H1 (cell line): ENCODE measurements at regions not wholly inside any gene's neighbourhood (a gene's known extent, or its start where the extent isn't known, plus 50 kb on each side); places are given as distances from the start of the nearest gene placed in this dataset.

Experiments
- CTCF ChIA-PET: fragments of 300-600 bp; sonication (Branson Sonifier 250); formaldehyde crosslinking; loops from one replicate; lab custom pipeline; 2021; ENCODE audit not compliant: partially characterized antibody; lab: Charles Lee
- POLR2A ChIA-PET: fragments of 300-600 bp; sonication (Branson Sonifier 250); formaldehyde crosslinking; loops from one replicate; lab custom pipeline; 2021; ENCODE audit warnings: inconsistent platforms; ENCODE audit not compliant: partially characterized antibody; lab: Charles Lee
- DNase-seq, 2 experiments: peaks; one replicate each; pipeline versions ENCODE4 v3.0.0 to v3.0.0-alpha.2; 2010 to 2022; ENCODE audit warnings: low spot score in 2 of 2, low read depth in 1 of 2, mixed read lengths in 1 of 2
- FAIRE-seq: peaks from 2 replicates; lab custom pipeline; 2011; peaks lifted over from hg19 to GRCh38; lab: Jason Lieb, UNC
- H2AFZ ChIP-seq: 2 replicates; pipeline ENCODE4 v1.8.1; 2012; ENCODE audit warnings: low read length, inconsistent platforms
- H2AK5ac ChIP-seq: 2 replicates; pipeline ENCODE4 v1.6.1; 2013; ENCODE audit warnings: low read depth, low read length
- H2BK120ac ChIP-seq: replicated peaks from 2 replicates; pipeline ENCODE3; 2013; ENCODE audit warnings: low read depth, low read length, inconsistent platforms
- H2BK12ac ChIP-seq: 2 replicates; pipeline ENCODE4 v1.6.1; 2013; ENCODE audit warnings: low read depth, low read length
- H2BK15ac ChIP-seq: 2 replicates; pipeline ENCODE4 v1.6.1; 2013; ENCODE audit warnings: low read length
- H2BK20ac ChIP-seq: 2 replicates; pipeline ENCODE4 v1.6.1; 2013; ENCODE audit warnings: low read length
- H2BK5ac ChIP-seq: 2 replicates; pipeline ENCODE4 v1.6.1; 2013; ENCODE audit warnings: low read depth, low read length
- H3K14ac ChIP-seq: 2 replicates; pipeline ENCODE4 v1.6.1; 2013; ENCODE audit warnings: inconsistent platforms; ENCODE audit not compliant: insufficient read length
- H3K18ac ChIP-seq: 2 replicates; pipeline ENCODE4 v1.6.1; 2013; ENCODE audit warnings: low read length; ENCODE audit errors: extremely low read depth
- H3K23ac ChIP-seq: 2 replicates; pipeline ENCODE4 v1.6.1; 2013; ENCODE audit warnings: inconsistent platforms; ENCODE audit not compliant: insufficient read length
- H3K23me2 ChIP-seq: 2 replicates; pipeline ENCODE4 v1.6.1; 2013; ENCODE audit warnings: low read depth, low read length
- H3K27ac ChIP-seq: 2 replicates; pipeline ENCODE4 v1.6.1; 2011; ENCODE audit warnings: low read depth, low read length, inconsistent platforms
- H3K27me3 ChIP-seq, 4 experiments: replicated peaks in 1 of 4; 1 replicate in 1 of 4; 2 replicates in 3 of 4; pipeline versions ENCODE4 v1.6.1 to v1.8.1; 2011 to 2013; ENCODE audit warnings: low read length in 3 of 4, mild to moderate bottlenecking in 3 of 4, inconsistent platforms in 2 of 4, mixed read lengths in 2 of 4, moderate library complexity in 1 of 4; ENCODE audit not compliant: control insufficient read depth in 3 of 4, insufficient read depth in 3 of 4; ENCODE audit errors: extremely low read depth in 1 of 4
- H3K36me3 ChIP-seq, 4 experiments: 2 replicates each; pipeline versions ENCODE4 v1.6.1 to v1.8.1; 2011 to 2013; ENCODE audit warnings: mild to moderate bottlenecking in 4 of 4, low read length in 3 of 4, moderate library complexity in 2 of 4, control low read depth in 1 of 4, inconsistent platforms in 1 of 4; ENCODE audit not compliant: insufficient read depth in 4 of 4, control insufficient read depth in 2 of 4
- H3K4ac ChIP-seq: replicated peaks from 2 replicates; pipeline ENCODE3; 2013; ENCODE audit warnings: low read length, low read depth, mixed read lengths, inconsistent platforms; ENCODE audit not compliant: insufficient read length
- H3K4me1 ChIP-seq, 4 experiments: replicated peaks in 1 of 4; 1 replicate in 1 of 4; 2 replicates in 3 of 4; pipeline versions ENCODE4 v1.6.1 to v1.8.1; 2011 to 2013; ENCODE audit warnings: low read length in 3 of 4, inconsistent platforms in 2 of 4, mixed read lengths in 1 of 4; ENCODE audit not compliant: insufficient read depth in 4 of 4, control insufficient read depth in 3 of 4
- H3K4me2 ChIP-seq, 2 experiments: 2 replicates each; pipeline versions ENCODE4 v1.6.1 to v1.8.1; 2011 to 2013; ENCODE audit warnings: low read depth in 2 of 2, low read length in 2 of 2, control low read depth in 1 of 2, inconsistent platforms in 1 of 2, mild to moderate bottlenecking in 1 of 2; ENCODE audit not compliant: insufficient read depth in 1 of 2
- H3K4me3 ChIP-seq, 4 experiments: fragments of 200-600, 300-600 bp in 1 of 4; sonication (generic), shearing (Covaris generic), sonication (Bioruptor Twin) in 1 of 4; 2 replicates each; pipeline versions ENCODE4 v1.5.1 to v1.8.1; 2011 to 2016; ENCODE audit warnings: low read length in 4 of 4, low read depth in 3 of 4, control low read depth in 2 of 4, inconsistent platforms in 2 of 4, mild to moderate bottlenecking in 2 of 4, mixed read lengths in 1 of 4, moderate library complexity in 1 of 4; ENCODE audit not compliant: insufficient read depth in 2 of 4; ENCODE audit errors: extremely low read depth in 1 of 4
- H3K56ac ChIP-seq: replicated peaks from 2 replicates; pipeline ENCODE3; 2013; ENCODE audit warnings: low read depth, mild to moderate bottlenecking, mixed read lengths, low read length, inconsistent platforms; ENCODE audit not compliant: insufficient read length
- H3K79me1 ChIP-seq: 2 replicates; pipeline ENCODE4 v1.6.1; 2013; ENCODE audit warnings: low read depth, low read length, control low read depth
- H3K79me2 ChIP-seq, 2 experiments: 2 replicates each; pipeline versions ENCODE4 v1.6.1 to v1.8.1; 2012 to 2013; ENCODE audit warnings: low read length in 2 of 2, mild to moderate bottlenecking in 2 of 2, inconsistent platforms in 1 of 2; ENCODE audit not compliant: insufficient read depth in 2 of 2, control insufficient read depth in 1 of 2
- H3K9ac ChIP-seq, 4 experiments: replicated peaks in 1 of 4; 1 replicate in 1 of 4; 2 replicates in 3 of 4; pipeline versions ENCODE4 v1.6.1 to v1.8.1; 2011 to 2013; ENCODE audit warnings: low read depth in 3 of 4, low read length in 3 of 4, control low read depth in 2 of 4, mild to moderate bottlenecking in 2 of 4, moderate library complexity in 2 of 4, inconsistent platforms in 1 of 4; ENCODE audit errors: extremely low read depth in 1 of 4
- H3K9me3 ChIP-seq, 2 experiments: 2 replicates each; pipeline versions ENCODE4 v1.6.1 to v1.8.1; 2012 to 2013; ENCODE audit warnings: mild to moderate bottlenecking in 2 of 2, moderate library complexity in 2 of 2, control low read depth in 1 of 2, inconsistent platforms in 1 of 2, low read depth in 1 of 2, low read length in 1 of 2, mixed read lengths in 1 of 2; ENCODE audit not compliant: insufficient read depth in 2 of 2
- H4K20me1 ChIP-seq, 2 experiments: replicated peaks in 1 of 2; 2 replicates each; pipeline versions ENCODE3 to v1.8.1; 2011 to 2013; ENCODE audit warnings: inconsistent platforms in 2 of 2, low read length in 2 of 2, mild to moderate bottlenecking in 1 of 2; ENCODE audit not compliant: insufficient read depth in 2 of 2, control insufficient read depth in 1 of 2
- H4K5ac ChIP-seq: 2 replicates; pipeline ENCODE4 v1.6.1; 2013; ENCODE audit warnings: low read length, low read depth, mixed read lengths, inconsistent platforms; ENCODE audit not compliant: insufficient read length
- H4K8ac ChIP-seq: 2 replicates; pipeline ENCODE4 v1.8.0; 2013; ENCODE audit warnings: mild to moderate bottlenecking, moderate library complexity, low read length, inconsistent platforms; ENCODE audit not compliant: insufficient read depth; ENCODE audit errors: extremely low read depth
- H4K91ac ChIP-seq: replicated peaks from 2 replicates; pipeline ENCODE3; 2013; ENCODE audit warnings: low read length, mixed read lengths, inconsistent platforms; ENCODE audit not compliant: insufficient read length
- BCL11A ChIP-seq, 2 experiments: IDR thresholded peaks; one replicate each; pipeline ENCODE4 v1.6.1; 2011; ENCODE audit warnings: low read depth in 2 of 2, low read length in 2 of 2, mild to moderate bottlenecking in 2 of 2
- SRF ChIP-seq: IDR thresholded peaks from 2 replicates; pipeline ENCODE4 v1.6.1; 2011; ENCODE audit warnings: mild to moderate bottlenecking, low read depth, low read length, moderate library complexity
- TBP ChIP-seq: IDR thresholded peaks from 2 replicates; pipeline ENCODE4 v1.6.1; 2011; ENCODE audit warnings: low read depth, low read length, improper control_type of control experiment
- WGBS, 2 experiments: shearing (Covaris generic) in 1 of 2; methylation state at CpG; one replicate each; pipeline versions ENCODE4 v1.1.6 to v1.1.7; 2013 to 2015; ENCODE audit warnings: low lambda C conversion rate in 2 of 2, mixed read lengths in 2 of 2, inconsistent platforms in 1 of 2, low coverage in 1 of 2, missing lambda C conversion rate in 1 of 2; ENCODE audit not compliant: insufficient replicate concordance in 2 of 2, insufficient coverage in 1 of 2, insufficient read length in 1 of 2; ENCODE audit errors: extremely low coverage in 1 of 2, missing lambda C conversion rate in 1 of 2; 5-methylcytosine and 5-hydroxymethylcytosine counted together

DNA sequence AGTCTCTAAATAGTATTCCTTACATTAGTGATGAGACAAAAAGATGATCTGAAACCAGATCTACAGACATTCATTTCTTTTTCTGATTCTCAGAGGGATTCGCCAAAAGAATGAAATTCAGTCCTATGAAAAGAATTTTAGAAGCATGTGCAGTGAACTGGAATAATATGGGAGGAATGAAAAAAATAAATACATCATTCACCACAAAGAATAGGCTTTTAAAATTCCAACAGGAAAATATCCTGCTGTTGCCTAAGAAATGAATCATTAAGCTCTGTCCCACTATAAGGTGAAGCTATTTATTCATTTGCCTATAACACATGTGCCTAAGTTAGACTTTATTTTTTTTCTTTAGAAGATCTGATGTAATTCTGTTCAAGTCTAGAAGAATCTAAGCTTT, 165.9 kb downstream of the IL15 start:
- no peak overlapping the region for H3K14ac ChIP-seq
- no peak overlapping the region for H2BK5ac ChIP-seq
- no peaks in the 10 kb centered on the region for H4K20me1 ChIP-seq
- no peak overlapping the region for H2BK12ac ChIP-seq
- no peak overlapping the region for H2BK15ac ChIP-seq
- H3K36me3 ChIP-seq = no peaks in the 10 kb centered on the region
- ChIA-PET CTCF (interaction anchor here (1.0 kb wide), 1 partner anchor 10 kb away, joined by 3 read pairs; no protein-coding TSS in a partner anchor), POLR2A (no interaction called here)
- no peak overlapping the region for H4K5ac ChIP-seq
- no peak overlapping the region for H2AFZ ChIP-seq
- H3K4me3 ChIP-seq = no peak overlapping the region
- no peak overlapping the region for H3K4ac ChIP-seq
- no peak overlapping the region for H2AK5ac ChIP-seq
- TF ChIP-seq TBP (no peak), BCL11A (IDR thresholded peaks at IDR 0.05; ENCODE audit: low read depth in 2 of 2, low read length in 2 of 2) (no peak), SRF (no peak)
- H3K79me2 ChIP-seq = no peaks in the 10 kb centered on the region
- DNase-seq (no peak), FAIRE-seq (no peak)
- no peak overlapping the region for H3K56ac ChIP-seq
- no peaks in the 10 kb centered on the region for H3K9me3 ChIP-seq
- no peak overlapping the region for H4K91ac ChIP-seq
- H3K18ac ChIP-seq = no peak overlapping the region
- no peak overlapping the region for H3K27ac ChIP-seq
- no peak overlapping the region for H3K4me2 ChIP-seq
- no peaks in the 10 kb centered on the region for H3K79me1 ChIP-seq
- H3K9ac ChIP-seq = no peak overlapping the region
- H4K8ac ChIP-seq = no peak overlapping the region
- H3K23ac ChIP-seq = no peak overlapping the region
- peaks cover 0 to 1% (median 0%) of the 10 kb centered on the region in 4 experiments; a peak in 1 of 7 replicates for H3K27me3 ChIP-seq
- H2BK120ac ChIP-seq = no peak overlapping the region
- H3K23me2 ChIP-seq = no peaks in the 10 kb centered on the region
- no peak overlapping the region for H2BK20ac ChIP-seq
- H3K4me1 ChIP-seq = no peaks in the 10 kb centered on the region
- WGBS, 2 experiments = 72% methylated on average over 1 of the region's 1 CpG; no CpG with 5 or more reads in 1 of the 2 experiments
